KOPT-K1 (cell line): ENCODE measurements at regions not wholly inside any gene's neighbourhood (a gene's known extent, or its start where the extent isn't known, plus 50 kb on each side); places are given as distances from the start of the nearest gene placed in this dataset.
"Not testable (repeated sequence)": the region's sequence is repeated elsewhere in the genome, so short reads cannot be mapped to it uniquely, and the experiment has no call there.

ENCODE experiments used
- H3K27ac ChIP-seq: fragments of 200-600 bp; sonication (generic); 2 replicates; pipeline ENCODE4 v1.5.1; 2016; ENCODE audit warnings: antibody characterized with exemption, mild to moderate bottlenecking, low read depth, low read length; ENCODE audit not compliant: poor library complexity, severe bottlenecking
- H3K36me3 ChIP-seq: fragments of 200-600 bp; sonication (generic); 2 replicates; pipeline ENCODE4 v1.5.1; 2017; ENCODE audit warnings: antibody characterized with exemption, mild to moderate bottlenecking, low read length, moderate library complexity; ENCODE audit not compliant: insufficient read depth
- H3K9me3 ChIP-seq: fragments of 200-600 bp; sonication (generic); 2 replicates; pipeline ENCODE4 v1.5.1; 2017; ENCODE audit warnings: antibody characterized with exemption, low read length, mild to moderate bottlenecking; ENCODE audit not compliant: insufficient read depth, poor library complexity, severe bottlenecking

DNA sequence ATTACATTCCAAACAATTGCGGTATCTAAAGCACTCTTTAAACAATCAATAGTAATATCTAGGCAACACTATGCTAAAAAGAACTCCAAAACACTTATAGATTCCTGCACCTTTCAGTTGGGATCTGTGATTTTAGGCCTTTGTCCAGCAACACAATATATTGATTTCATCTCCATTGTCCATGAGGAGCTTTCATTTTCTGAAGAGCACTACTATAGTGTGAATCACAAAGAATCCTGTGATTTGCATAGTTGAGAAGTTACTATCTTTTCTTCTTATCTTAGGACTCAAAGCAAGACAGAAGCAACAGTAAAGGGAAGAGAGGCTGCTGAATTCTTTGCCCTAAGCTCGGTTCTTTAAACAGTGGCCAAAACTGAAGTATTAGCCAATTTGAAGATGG is 846.8 kb downstream of the IPMK start:
- no peaks in the 10 kb centered on the region for H3K36me3 ChIP-seq
- H3K27ac ChIP-seq = no peak overlapping the region
- H3K9me3 ChIP-seq = no peaks in the 10 kb centered on the region

DNA sequence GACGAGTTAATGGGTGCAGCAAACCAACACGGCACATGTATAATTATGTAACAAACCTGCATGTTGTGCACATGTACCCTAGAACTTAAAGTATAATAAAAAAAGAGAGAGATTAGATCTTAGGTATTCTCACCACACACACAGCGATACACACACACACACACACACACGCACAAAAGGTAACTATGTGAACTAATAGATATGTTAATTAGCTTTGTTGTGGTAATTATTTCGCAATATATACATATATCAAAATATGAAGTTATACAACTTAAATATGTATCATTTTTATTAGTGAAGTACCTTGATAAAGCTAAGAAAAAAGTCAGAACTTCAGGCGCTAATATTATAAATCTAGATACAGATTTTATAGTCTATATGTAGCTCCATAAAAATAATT is 849.2 kb downstream of the IPMK start:
- H3K36me3 ChIP-seq = no peaks in the 10 kb centered on the region
- H3K9me3 ChIP-seq = no peaks in the 10 kb centered on the region
- no peak overlapping the region for H3K27ac ChIP-seq

GRCh38 chr10:57395923-57396322 is 871.8 kb downstream of the IPMK start:
- no peaks in the 10 kb centered on the region for H3K36me3 ChIP-seq
- H3K9me3 ChIP-seq = no peaks in the 10 kb centered on the region
- H3K27ac ChIP-seq = no peak overlapping the region

- Histone ChIP-seq H3K36me3 (no peaks in the 10 kb centered on the region), H3K9me3 (no peaks in the 10 kb centered on the region), H3K27ac (no peak overlapping the region)
These were observed 900.3 kb downstream of the IPMK start for GRCh38 chr10:57367412-57367811.

DNA sequence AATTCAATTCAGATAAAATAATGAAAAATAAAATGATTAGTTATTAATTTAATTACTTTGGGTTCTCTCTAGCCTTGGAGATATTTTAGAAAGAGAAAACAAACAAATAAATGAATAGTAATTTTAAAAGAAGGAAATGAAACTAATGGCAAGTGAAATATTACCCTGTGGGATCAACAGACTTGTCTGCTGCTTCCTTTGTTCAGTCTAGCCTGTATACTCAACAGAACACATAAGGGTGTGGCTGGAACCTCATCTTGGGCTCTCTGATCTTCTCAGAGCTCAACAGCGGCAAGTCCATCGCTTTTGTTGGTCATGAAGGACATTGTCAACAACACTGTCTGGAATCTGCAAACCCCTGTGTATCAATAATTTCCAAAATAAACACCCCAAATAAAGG is 904.9 kb downstream of the IPMK start:
- H3K9me3 ChIP-seq = no peaks in the 10 kb centered on the region
- no peaks in the 10 kb centered on the region for H3K36me3 ChIP-seq
- H3K27ac ChIP-seq = no peak overlapping the region

DNA sequence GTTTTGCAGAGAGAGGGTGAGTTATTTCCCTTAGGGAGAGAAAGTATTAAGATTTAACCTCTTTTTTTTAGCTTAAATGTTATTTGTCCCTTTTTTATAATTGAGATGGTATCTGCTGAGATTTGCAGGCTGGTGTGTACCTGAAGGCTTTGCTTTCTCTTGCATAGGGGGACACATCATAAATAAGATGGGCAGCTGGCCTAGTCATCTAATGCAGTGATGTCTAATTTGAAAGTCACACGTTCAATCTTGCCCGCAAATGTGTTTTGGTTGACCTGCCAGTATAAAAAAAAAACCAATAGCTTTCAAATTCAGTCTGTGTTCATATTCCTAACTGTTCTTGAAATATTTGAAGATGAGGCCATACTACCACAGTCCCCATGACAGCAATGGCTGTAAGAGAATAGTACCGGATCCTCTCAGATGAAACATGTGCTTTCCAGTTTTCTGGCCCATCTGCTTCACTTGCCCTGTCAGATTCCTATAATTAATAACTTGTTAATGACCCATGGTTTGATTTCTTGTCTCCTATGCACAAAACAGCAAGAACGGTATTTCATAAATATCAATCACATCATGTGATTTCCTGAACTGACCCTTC is 914.2 kb downstream of the IPMK start:
- Histone ChIP-seq H3K36me3 (no peaks in the 10 kb centered on the region), H3K9me3 (no peaks in the 10 kb centered on the region), H3K27ac (no peak overlapping the region)

DNA sequence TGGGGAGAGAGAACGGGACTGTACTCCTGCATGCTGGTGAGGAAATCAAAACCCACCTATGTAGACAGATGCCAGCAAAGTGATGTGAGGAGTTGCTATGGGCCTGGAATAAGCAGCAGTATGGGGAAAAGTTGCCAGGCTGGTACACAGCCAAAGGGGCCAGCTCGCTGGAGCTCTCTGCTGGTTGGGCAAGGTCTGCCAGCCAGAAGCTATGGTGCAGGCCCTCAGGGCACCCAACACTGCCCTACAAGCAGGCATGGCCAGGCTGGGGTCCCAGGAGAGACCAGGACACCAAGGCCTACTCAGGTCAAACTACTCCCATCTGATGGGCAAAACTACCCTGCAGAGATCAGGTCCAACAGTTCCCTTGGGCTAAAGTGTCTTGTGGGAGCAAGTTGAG is 916.6 kb downstream of the IPMK start:
- Histone ChIP-seq H3K27ac (no peak overlapping the region), H3K9me3 (no peaks in the 10 kb centered on the region), H3K36me3 (no peaks in the 10 kb centered on the region)

DNA sequence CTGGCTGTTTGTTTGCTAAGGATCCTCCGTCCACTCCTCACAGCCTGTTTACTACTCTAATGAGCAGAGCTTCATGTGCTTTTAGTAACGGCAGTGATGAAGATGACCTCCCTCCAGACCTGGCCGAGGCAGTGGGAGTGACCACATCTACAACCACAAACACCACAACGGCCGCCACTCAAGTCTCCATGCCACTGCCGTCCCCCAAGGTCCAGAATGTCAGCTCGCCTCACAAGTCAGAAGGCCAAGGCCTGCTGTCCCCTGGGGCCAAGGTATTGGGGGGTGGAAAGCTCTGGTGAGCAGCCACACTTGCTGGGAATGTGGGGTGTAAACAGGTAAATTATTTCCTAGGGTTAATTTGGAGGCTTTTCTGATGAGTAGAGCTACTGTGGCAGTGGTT is 926.4 kb downstream of the IPMK start:
- no peaks in the 10 kb centered on the region for H3K36me3 ChIP-seq
- no peak overlapping the region for H3K27ac ChIP-seq
- no peaks in the 10 kb centered on the region for H3K9me3 ChIP-seq

DNA sequence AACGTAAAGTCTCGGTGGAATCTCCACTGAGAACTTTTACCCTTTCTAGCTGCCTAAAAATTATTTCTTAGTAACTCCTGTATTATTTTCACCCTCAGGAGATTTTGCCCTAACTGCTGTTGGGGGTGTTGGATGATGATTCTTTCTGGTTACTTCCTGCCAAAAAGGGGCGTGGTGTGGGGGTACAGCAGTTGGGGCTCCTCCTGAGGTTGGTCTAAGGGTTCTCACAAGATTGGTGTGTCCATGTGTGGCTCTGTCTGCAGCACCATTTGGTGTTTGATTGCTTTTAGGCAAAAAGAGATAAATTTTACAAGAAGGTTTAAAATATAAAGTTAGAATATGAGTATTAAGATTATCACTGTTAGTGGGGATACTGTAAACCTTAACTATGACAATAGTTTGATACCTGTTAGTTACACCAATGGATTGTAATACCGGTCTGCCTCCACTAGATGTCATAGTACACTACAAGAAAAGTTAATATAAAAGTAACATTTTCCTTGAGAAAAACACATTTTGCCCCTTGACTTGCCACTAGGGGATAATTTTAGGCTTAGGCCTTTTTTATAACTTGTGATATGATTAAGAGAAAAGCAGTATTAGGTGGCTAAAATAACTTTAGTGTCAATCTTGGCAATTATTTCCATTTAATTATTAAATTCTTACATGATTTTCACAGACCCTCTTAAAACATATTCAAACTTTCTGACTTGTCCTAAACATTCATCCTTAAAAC is 928.7 kb downstream of the IPMK start:
- Histone ChIP-seq H3K9me3 (no peaks in the 10 kb centered on the region), H3K36me3 (no peaks in the 10 kb centered on the region), H3K27ac (no peak overlapping the region)

DNA sequence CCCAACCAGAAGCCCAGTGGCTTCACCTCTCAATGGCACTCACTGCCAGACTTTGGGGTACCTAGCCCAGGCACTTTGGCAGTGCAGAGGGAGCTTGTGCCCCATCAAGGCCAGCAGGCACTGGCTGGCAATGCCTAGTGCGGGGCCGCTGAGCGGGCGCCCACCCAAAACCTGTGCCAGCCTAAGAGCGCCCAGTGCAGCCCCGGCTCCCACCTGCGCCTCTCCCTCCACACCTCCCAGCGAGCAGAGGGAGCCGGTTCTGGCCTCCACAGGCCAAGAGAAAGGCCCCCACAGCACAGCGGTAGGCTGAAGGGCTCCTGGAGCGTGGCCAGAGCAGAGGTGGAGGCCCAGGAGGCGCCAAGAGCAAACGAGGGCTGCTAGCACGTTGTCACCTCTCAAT is 930.8 kb downstream of the IPMK start:
- H3K9me3 ChIP-seq = no peaks in the 10 kb centered on the region
- no peaks in the 10 kb centered on the region for H3K36me3 ChIP-seq
- H3K27ac ChIP-seq = no peak overlapping the region

GRCh38 chr10:57336341-57336740 is 931.4 kb downstream of the IPMK start:
- H3K27ac ChIP-seq = no peak overlapping the region
- no peaks in the 10 kb centered on the region for H3K36me3 ChIP-seq
- no peaks in the 10 kb centered on the region for H3K9me3 ChIP-seq

DNA sequence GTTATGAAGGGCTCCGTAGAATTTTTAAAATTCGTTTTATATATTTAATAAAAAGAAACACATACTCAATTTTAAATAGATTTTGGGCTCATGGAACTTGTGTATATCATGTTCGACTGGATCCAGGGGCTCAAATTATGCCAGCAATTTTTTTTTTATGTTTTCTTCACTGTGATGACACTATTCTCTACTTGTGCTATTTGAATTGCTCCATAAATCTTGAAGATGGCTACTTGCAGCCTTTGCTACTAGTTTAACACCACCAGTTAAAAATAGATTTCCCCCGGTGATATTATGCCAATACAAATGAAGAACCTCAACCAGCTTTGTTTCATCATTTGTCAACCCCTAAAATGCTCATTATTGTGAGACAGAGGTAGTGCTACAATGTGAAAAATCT is 933.2 kb downstream of the IPMK start:
- Histone ChIP-seq H3K9me3 (no peaks in the 10 kb centered on the region), H3K36me3 (no peaks in the 10 kb centered on the region), H3K27ac (no peak overlapping the region)

DNA sequence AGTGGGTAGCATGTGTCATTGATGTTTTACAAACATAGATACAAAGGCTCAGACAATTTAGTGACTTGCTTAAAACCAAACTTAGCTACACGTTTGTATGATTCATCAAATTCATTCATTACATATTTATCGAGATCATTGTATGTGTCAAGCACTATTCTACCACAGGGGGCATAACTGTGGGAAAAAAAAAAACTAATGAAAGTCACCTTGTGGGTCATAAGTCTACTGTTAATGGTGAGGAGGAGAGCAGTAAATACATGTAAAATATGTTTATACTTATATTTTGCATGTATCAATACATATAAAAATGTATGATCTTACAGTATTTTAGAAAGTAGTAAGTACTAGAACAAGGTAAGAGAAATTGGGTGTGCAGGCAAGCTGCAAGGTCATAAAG is 933.8 kb downstream of the IPMK start:
- no peak overlapping the region for H3K27ac ChIP-seq
- no peaks in the 10 kb centered on the region for H3K36me3 ChIP-seq
- H3K9me3 ChIP-seq = no peaks in the 10 kb centered on the region

DNA sequence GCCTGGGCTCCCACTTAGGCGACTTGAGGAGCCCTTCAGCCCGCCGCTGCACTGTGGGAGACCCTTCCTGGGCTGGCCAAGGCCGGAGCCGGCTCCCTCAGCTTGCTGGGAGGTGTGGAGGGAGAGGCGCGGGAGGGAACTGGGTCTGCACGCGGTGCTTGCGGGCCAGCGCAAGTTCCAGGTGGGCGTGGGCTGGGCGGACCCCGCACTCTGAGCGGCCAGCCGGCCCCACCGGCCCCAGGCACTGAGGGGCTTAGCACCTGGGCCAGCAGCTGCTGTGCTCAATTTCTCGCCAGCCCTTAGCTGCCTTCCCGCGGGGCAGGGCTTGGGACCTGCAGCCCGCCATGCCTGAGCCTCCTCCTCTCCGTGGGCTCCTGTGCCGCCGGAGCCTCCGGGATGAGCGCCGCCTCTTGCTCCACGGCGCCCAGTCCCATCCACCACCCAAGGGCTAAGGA is 946.3 kb downstream of the IPMK start:
- H3K36me3 ChIP-seq, H3K27ac ChIP-seq, H3K9me3 ChIP-seq: not testable (repeated sequence)

GRCh38 chr10:57320416-57320815 is 947.3 kb downstream of the IPMK start:
- Histone ChIP-seq H3K36me3 (no peaks in the 10 kb centered on the region), H3K27ac (no peak overlapping the region), H3K9me3 (no peaks in the 10 kb centered on the region)

DNA sequence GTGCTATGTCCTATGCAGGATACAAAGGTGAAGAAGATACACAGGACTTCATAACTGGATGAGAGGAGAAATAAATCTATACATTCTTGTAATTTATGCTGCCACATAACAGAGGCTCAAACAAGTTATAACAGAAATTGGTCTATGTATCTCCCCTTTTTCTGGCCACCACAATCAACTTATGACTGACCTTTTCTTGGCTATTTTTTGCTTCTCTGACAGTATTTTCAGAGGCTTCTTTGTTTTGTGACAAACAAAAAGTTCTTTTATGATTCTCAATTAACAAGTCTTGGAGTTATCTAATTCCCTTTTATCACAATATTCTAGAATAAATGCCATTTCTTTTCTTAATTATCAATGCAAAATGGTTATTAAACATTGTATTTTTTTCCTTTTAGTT is 953.0 kb upstream of the ZWINT start:
- Histone ChIP-seq H3K27ac (no peak overlapping the region), H3K9me3 (no peaks in the 10 kb centered on the region), H3K36me3 (no peaks in the 10 kb centered on the region)
